ENCODE measurements at regions not wholly inside any gene's neighbourhood (a gene's known extent, or its start where the extent isn't known, plus 50 kb on each side); places are given as distances from the start of the nearest gene placed in this dataset.

DNA sequence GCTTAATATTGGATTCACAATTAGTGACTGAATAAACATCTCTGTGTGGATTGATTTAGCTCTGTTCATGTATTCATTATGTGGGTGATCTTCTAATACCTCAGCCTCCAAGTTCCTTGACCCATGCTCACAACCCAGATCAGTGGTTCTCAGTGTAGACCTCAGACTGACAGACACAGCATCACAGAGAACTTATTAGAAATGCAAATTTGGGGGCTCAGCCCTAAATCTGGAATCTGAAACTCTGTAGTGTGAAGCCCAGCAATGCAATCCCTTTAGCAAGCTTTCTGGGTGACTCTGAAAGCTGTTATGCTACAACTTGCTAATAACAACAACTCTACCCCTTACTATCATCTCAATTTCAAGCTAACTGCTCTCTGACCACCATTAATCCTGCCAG, 273.1 kb upstream of the FANCL start:
- TF ChIP-seq, protein P1, sequence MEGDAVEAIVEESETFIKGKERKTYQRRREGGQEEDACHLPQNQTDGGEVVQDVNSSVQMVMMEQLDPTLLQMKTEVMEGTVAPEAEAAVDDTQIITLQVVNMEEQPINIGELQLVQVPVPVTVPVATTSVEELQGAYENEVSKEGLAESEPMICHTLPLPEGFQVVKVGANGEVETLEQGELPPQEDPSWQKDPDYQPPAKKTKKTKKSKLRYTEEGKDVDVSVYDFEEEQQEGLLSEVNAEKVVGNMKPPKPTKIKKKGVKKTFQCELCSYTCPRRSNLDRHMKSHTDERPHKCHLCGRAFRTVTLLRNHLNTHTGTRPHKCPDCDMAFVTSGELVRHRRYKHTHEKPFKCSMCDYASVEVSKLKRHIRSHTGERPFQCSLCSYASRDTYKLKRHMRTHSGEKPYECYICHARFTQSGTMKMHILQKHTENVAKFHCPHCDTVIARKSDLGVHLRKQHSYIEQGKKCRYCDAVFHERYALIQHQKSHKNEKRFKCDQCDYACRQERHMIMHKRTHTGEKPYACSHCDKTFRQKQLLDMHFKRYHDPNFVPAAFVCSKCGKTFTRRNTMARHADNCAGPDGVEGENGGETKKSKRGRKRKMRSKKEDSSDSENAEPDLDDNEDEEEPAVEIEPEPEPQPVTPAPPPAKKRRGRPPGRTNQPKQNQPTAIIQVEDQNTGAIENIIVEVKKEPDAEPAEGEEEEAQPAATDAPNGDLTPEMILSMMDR (IDR thresholded peaks at IDR 0.05): no peak
- TF ChIP-seq POLR2A (IDR thresholded peaks at IDR 0.05): no peak

All from Peyer's patch (tissue), 4 donors.